ENCODE measurements at regions not wholly inside any gene's neighbourhood (a gene's known extent, or its start where the extent isn't known, plus 50 kb on each side); places are given as distances from the start of the nearest gene placed in this dataset.
A peak's percentile ranks its signal among the peaks of the same experiment; 100 is the strongest.

DNA sequence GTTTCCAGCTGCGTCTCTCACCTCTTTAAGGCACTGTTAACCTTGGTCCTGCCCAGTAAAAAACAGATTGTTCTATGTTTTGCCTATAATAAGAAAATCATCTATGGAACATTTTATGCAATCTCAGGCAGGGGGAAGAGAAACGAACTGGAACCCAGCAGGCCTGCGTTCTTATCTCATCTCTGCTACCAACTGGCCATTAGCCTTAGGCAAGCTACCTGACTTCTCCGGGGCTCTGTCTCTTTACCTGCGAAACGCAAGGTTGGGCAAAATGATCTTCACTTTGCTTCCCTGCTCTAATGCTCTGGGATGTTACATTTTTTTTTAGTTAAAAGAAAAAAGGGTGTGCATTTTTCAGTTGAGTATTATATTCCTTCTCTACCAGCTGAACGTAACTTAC lies 70.5 kb upstream of the WIPF1 start:
- no peak for DNase-seq (ENCODE audit: low read depth)
- TF ChIP-seq, protein P1, sequence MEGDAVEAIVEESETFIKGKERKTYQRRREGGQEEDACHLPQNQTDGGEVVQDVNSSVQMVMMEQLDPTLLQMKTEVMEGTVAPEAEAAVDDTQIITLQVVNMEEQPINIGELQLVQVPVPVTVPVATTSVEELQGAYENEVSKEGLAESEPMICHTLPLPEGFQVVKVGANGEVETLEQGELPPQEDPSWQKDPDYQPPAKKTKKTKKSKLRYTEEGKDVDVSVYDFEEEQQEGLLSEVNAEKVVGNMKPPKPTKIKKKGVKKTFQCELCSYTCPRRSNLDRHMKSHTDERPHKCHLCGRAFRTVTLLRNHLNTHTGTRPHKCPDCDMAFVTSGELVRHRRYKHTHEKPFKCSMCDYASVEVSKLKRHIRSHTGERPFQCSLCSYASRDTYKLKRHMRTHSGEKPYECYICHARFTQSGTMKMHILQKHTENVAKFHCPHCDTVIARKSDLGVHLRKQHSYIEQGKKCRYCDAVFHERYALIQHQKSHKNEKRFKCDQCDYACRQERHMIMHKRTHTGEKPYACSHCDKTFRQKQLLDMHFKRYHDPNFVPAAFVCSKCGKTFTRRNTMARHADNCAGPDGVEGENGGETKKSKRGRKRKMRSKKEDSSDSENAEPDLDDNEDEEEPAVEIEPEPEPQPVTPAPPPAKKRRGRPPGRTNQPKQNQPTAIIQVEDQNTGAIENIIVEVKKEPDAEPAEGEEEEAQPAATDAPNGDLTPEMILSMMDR (conservative IDR thresholded peaks at IDR 0.05; ENCODE audit: low read length): no peak
- H3K4me3 ChIP-seq (ENCODE audit: low read length): no peak overlapping the region

DNA sequence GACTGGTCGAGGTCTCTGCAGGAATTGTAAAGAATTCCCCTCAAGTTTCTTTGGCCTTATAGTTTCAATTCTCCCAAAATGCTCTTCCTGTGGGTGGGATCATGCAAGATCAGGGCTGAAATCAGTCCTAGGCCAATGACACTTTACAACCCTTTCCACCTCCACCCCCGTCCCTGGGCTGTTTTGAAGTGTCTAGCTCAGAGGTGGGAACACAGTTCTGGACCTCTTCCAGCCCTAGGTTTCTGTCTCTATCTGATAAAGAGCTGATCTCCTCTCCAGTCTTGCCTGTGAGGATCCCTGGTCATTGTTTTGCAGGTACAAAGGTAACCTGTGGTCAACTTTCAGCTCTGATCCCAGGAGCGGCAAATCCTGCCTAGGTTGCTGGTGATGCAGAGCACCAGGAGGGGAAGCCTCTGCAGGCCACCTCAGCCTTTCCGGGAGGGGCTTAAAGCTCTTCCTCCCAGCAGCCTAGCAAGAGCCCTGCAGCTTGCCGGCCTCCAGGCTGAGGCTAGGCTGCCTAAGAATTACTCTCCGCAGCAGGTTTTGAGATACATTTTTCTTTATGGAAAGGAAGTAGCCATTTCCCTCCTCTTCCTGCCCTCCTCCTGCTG lies 69.8 kb upstream of the WIPF1 start:
- DNase-seq (ENCODE audit: low read depth): no peak
- H3K4me3 ChIP-seq (ENCODE audit: low read length): no peak overlapping the region
- TF ChIP-seq, protein P1 (conservative IDR thresholded peaks at IDR 0.05; ENCODE audit: low read length): no peak

DNA sequence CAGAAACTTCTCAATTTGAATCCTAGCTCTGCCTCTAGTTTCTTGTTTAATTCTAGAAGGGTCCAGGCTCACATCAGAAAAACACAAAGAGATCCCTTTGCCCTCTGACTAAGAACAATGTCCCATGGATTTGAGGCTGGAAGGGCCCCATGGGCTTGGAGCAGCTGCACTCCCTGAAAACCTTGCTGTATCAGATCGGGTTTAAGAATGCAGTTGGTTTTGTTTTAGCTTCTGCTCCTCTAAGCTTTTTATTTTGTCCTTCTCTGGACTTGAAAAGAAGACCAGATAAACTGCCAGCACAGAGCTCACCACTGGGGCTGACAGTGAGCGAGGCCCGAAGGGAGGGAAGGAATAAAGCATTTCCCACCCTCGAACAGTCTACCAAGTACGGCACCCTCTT lies 69.2 kb upstream of the WIPF1 start:
- H3K4me3 ChIP-seq (ENCODE audit: low read length): no peak overlapping the region
- TF ChIP-seq, protein P1 (conservative IDR thresholded peaks at IDR 0.05; ENCODE audit: low read length): no peak; the same call in 1 of the 2 replicates
- no peak for DNase-seq (ENCODE audit: low read depth)

DNA sequence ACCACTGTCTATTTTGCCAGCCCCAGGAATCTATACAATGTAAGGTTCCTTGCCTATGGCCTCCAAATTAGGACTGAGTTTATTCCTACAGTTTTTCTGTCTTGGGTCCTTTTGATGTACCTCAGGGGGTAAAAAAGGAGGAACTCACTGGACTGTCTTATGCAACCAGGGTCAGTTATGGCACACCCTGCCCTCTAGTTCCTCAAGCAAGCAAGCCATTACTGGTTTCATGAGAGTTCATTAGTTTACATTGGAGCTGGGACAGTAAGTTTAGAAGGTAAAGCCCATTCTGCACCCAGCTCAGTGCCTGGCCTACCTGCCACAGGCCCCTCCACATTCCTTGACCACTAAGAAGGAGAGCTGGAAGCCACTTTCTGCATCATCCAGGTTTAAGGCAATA lies 68.7 kb upstream of the WIPF1 start:
- TF ChIP-seq, protein P1 (conservative IDR thresholded peaks at IDR 0.05; ENCODE audit: low read length): no peak
- no peak overlapping the region for H3K4me3 ChIP-seq (ENCODE audit: low read length)
- DNase-seq (ENCODE audit: low read depth): no peak

DNA sequence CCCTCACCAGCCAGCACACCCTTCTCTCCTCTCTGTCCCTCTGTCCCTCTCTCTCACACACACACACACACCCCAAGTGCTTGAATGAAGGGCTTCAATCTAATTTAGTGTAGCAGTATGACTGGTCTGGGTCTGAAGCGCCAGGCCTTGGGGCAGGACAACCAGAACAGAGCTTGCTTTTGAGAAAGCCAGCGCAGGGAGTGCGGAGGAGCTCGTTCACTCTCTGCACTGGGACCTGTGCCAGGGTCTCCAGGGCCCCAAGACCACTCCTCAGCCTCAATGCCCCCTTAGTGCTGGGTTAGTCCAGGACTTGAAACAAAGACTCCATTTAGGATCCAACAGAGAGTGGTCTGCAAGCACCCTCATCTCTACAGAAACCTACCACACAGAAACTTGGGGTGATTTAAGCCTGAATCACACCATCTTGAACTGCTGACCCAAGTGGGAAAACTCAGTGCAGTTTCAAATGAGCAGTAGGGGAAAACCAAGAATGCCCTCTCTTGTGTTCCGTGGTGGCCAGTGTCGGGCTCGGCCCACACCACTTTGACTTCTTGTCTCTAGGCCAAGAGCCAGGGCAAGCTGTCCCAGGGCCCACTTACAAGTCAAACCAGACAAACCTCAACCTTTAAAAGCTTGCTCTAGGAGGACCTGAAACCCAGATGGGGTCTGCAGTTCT lies 66.6 kb upstream of the WIPF1 start:
- H3K4me3 ChIP-seq (ENCODE audit: low read length): no peak overlapping the region
- TF ChIP-seq, protein P1 (conservative IDR thresholded peaks at IDR 0.05; ENCODE audit: low read length): no peak
- DNase-seq (ENCODE audit: low read depth): peak; percentile 21

DNA sequence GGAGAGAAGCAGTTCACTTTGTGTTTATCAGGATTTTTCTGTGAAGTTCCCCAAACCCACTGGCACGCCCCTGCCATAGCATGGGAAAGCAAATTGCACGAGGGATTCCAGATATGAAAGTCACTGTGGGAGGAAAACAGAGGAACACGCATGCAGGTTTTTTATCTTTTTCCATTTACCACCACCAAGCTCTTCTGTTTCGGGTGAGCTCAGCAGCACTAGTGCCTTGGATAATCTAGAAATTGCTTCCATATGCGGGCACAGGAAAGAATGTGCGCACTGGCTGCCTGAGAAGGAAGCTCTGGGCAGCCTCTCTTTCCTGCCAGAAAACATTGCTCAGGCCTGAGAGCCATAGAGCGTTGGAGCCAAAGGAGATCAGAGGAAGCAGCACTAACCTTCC lies 65.9 kb upstream of the WIPF1 start:
- DNase-seq (ENCODE audit: low read depth): peak; percentile 97
- H3K4me3 ChIP-seq (ENCODE audit: low read length): no peak overlapping the region
- TF ChIP-seq, protein P1 (conservative IDR thresholded peaks at IDR 0.05; ENCODE audit: low read length): no peak

DNA sequence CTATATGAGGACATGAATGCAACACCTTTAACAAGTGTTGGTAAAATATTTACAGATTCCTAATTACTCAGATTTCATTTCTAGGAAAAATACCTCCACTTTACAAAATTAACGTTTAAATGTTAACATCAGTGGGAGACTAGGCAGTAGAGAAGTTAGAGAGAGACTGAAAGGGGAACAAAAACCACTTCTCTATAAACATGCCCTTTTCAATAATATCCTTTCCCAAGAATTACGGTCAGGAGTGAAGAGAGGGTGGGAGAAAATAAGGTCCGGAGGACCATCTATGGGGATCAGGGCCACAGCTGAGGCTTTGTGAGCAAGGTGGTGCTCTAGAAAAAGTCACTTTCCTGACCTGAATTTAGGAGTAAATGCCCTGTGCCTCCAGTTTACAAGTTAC lies 65.3 kb upstream of the WIPF1 start:
- TF ChIP-seq, protein P1 (conservative IDR thresholded peaks at IDR 0.05; ENCODE audit: low read length): no peak

More for the DNA sequence above, 65.3 kb upstream of the WIPF1 start:
- H3K4me3 ChIP-seq (ENCODE audit: low read length): no peak overlapping the region
- DNase-seq (ENCODE audit: low read depth): no peak

Data from AG10803 (cell line).